CD4-positive, alpha-beta T cell treated with Interleukin-6 at 100 ng/mL for 8 hours (primary cell): ENCODE measurements at regions not wholly inside any gene's neighbourhood (a gene's known extent, or its start where the extent isn't known, plus 50 kb on each side); places are given as distances from the start of the nearest gene placed in this dataset.
"Not testable (repeated sequence)": the region's sequence is repeated elsewhere in the genome, so short reads cannot be mapped to it uniquely, and the experiment has no call there.

ENCODE experiments used
- DNase-seq: peaks from one replicate; pipeline ENCODE4 v3.0.0-alpha.2; 2020; ENCODE audit warnings: mixed read lengths, low spot score

DNA sequence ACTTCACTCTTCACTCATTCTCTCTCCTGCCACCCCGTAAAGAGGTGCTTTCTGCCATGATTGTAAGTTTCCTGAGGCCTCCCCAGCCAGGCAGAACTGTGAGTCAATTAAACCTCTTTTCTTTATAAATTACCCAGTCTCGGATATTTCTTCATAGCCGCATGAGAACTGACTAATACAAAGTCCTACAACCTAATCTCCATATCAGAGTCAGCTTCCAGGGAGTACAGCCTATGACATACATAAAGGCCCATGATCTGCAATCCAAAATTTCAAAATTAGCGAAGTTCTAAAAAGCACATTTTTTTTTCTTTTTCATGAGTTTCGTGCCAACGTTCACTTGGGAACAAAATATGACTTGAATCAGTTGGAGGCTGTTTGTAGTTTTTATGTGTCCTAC lies 256.9 kb upstream of the DUSP10 start:
- no peak for DNase-seq

DNA sequence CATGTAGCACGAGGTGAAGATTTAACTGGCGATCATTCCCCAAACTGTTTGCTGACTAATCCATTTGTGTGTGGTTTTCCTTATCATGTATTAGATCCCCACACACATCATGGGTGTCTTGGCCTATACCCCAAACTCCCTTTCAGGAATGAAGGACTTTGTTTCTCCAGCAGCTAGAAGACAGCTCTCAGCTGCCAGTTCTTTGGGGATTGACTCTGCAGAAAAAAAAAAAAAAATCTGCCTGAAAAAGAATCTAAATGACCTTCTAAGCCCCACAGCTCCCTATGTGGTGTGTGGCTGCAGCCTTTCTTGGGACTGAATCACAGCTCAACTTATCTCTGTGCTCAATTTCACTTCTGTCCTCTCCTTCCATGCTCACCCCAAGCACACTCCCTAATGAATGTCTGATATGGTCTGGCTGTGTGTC lies 256.3 kb upstream of the DUSP10 start:
- no peak for DNase-seq

DNA sequence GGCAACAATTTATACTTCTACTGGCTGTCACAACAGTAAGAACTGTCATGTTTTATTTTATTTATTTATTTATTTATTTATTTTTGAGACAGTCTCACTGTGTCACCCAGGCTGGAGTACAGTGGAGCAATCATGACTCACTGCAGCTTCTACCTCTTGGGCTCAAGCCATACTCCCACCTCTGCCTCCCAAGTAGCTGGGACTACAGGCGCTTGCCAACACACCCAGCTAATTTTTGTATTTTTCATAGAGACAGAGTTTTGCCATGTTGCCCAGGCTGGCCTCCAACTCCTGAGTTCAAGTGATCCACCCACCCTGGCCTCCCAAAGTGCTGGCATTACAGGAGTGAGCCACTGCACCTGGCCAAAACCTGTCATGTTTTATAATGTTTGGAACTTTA lies 255.1 kb upstream of the DUSP10 start:
- not testable (repeated sequence) for DNase-seq

DNA sequence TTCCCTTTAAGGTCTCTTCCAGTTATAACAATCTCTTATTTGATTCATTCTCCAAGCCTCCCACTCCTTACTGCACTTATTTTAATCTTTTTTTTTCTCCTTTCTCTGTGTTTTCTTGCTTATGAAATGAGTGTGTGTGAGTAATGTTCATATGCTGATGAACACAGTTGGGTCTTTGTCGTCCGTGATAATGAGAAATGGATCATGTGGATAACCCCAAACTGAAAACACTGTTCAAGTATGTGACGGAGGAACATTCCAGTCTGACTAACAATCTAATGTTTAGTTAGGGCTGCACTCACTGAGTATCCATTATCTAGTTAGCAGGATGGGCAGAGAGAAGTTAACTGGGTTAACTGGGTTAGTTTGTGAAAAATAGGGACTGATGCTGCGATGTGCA lies 253.1 kb upstream of the DUSP10 start:
- no peak for DNase-seq

DNA sequence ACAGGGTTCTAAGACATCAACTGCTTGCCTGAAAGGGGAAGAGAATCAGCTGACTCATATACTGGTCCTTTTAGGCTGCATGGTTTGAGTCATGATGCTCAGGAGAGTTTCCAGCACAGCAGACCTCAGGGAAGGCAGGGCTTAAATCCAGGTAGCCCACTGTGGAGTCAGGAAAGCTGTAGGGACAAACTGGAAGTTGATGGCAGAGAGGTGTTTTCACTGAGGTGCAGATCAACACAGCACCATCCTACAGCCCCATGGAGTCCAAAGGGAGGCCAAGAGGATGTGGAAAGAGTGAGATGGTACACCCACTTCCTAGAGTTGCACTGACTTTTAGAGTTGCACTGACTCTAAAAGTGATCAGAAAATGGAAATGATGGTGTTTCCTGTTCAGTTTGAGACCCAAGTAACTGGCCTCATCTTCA lies 252.4 kb upstream of the DUSP10 start:
- no peak for DNase-seq

DNA sequence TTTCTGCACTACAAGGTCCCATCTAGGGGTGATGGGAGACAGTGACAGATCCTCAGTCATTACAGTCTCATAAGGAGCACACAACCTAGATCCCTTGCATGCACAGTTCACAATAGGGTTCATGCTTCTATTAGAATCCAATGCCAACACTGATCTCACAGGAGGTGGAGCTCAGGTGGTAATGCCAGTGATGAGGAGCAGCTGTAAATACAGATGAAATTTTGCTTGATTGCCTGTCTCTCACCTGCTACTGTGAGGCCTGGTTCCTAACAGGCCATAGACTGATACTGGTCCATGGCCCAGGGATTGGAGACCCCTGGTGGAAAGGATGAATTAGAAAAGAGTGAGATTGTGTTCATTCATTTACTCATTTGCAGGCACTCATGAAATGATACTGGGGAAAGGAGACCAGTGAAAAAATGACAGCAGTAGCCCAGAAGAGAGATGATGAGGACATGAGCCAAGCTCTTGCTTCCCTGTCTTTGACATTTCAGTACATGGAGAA lies 251.6 kb upstream of the DUSP10 start:
- no peak for DNase-seq

DNA sequence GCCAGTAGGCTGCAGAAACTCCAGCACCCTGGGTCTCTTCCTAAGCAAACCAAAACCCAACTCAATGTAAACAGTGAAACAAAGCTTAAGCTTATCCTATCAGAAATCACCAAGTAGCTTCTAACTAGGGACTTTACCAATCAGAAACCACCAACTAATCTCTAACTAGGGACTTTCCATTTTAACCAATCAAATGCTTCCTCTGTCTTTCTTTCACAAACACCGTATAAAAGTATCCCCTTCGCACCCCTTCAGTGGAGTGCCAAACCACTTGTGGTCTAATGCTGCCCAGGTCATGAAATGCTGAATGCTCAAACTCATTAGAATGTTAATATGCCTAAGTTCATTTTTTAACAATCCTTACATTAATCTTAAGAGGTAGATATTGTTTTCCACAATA lies 250.5 kb upstream of the DUSP10 start:
- DNase-seq, result no peak

DNA sequence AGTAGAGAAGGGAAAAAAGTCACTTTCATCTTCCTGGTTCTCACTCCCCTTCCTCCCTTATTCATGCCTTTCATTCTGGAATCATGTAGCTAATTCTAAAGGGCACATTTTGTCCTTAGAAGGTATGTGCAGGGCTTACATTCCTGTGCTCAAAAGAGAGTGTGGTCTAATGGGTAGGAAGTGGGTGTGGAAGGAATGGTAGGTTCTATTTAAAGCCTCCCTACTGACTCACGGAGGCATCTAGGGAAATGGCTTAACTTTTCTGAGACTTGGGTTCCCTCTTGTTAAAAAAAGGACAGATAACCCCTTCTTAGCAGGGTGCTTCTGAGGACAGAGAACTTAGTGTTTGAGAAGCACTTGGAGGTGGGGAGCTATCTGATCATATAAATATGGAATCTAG lies 249.3 kb upstream of the DUSP10 start:
- DNase-seq, result no peak

DNA sequence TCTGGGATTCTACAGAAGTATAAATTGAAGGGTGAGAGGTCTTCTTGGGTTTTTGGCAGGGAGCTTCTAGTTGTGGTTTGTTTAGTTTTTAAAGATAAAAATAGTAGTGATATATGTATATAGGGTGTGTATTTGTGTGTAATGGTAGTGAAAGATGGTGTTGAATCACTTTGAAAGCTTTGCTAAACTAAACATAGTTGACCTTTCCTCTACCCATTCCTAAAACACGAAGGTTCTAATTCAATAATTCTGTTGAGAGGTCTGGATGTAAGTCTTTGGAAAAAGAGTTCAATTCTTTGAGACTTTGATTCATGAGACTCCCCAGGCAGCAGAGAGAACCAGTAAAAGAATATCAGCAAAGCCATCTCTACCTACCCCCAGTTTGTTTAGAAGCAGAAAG lies 247.9 kb upstream of the DUSP10 start:
- DNase-seq, result no peak

DNA sequence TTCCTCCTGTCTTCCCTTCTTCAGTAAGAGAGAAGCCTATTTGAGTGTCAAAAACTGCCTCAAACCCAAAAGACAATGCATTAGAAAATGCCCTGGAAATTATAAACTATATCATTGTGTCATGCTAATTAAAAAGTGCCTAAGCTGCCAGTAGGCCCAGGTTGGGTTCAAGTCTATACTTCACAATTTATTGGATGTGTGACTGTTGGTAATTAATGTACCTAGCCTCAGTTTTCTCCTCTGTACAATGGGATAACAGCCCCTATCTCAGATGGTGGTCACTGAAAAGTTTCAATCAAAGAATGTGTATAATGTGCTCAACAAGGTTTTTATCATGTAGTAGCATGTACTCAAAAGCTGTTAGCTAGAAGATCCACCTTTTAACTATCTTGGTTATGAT lies 246.9 kb upstream of the DUSP10 start:
- no peak for DNase-seq

DNA sequence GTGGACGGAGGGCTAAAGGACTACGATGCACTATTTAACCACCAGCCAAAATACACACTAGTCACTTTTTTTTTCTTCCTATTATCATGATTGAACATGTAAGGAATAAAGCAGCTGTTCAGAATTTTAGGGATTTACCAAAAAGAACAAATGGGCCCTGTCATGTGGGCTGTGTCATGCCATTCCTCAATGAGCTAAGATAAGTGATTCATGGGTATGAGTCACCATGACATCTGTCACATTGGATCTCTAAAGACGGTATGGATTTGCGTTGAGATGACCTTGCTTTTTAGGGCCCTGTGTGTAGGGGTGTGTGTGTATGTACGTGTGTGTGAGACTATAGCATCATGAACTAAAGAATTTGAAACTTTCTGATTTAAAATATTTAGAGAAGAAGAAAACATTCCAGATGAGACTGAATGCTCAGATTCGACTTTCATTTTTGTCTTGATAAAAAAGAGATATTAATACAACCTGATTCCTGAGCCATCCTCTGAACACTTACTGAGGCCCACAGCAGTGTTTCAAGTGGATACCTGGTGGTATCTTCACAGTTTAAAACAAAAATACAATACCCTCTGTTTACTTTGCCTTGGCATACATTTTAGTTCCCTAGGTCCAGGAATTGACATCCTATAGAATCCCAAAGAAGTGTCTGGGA lies 246.1 kb upstream of the DUSP10 start:
- DNase-seq, result no peak

DNA sequence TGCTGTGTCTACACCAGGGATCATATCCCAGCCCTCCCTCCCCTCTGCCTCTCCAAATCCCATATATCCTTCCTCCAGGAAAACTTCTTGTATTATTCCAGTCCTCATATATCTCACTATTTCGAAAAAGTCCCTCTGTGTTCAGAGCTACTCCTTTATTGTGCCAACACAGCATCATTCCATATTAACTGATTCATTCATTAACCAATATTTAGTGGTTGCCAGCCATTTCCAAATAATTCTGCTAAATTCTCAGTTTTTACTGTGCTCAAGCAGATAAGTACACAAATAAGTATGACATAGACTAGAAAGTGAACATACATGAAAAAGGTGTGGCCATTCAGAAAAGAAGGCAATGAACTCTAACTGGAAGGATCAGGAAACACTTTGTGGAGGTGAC lies 241.6 kb upstream of the DUSP10 start:
- no peak for DNase-seq

DNA sequence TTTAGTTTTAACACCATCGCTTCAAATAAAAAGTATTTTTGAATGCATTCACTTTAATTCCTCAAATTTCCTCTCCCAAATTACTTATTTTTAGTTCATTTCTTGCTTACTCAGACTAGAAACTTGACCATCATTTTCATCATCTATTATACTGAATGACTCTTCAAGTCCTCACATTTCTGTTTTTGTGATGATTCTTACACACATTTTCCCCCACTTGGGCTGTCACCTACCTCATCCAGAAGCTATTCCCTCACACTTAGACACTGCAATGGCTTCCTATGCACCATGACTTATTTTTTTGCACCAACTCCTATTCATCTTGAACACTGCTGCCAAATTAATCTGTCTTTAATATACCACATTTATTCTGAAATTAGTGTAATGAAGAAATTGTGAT lies 239.6 kb upstream of the DUSP10 start:
- DNase-seq, result no peak

DNA sequence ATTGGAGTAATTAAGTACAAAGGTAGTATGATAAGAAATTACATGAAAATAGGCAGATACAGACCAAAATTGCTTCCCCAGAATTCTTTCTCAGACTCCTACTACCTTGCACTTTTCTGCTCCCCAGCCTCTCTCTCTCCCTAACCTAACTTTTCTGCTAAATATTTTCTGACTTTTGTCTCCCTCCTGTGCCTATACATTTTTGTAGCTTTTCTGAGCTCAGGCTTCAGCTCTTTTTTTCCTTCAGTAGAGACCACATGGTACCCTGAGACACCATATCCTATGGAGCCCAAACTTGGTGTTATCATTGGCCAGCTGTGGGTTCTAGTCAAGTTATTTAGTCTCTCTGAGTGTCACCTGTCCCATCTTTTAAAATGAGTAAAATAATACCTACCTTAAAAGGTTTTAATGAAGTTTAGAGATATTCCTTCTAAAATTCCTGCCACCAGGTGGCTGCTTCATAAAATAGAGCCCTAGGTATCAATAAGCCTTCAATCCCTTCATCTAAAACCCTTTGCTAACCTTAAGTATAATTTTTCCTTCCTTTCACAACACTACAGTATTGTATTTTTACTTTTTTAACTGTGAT lies 237.6 kb upstream of the DUSP10 start:
- no peak for DNase-seq

DNA sequence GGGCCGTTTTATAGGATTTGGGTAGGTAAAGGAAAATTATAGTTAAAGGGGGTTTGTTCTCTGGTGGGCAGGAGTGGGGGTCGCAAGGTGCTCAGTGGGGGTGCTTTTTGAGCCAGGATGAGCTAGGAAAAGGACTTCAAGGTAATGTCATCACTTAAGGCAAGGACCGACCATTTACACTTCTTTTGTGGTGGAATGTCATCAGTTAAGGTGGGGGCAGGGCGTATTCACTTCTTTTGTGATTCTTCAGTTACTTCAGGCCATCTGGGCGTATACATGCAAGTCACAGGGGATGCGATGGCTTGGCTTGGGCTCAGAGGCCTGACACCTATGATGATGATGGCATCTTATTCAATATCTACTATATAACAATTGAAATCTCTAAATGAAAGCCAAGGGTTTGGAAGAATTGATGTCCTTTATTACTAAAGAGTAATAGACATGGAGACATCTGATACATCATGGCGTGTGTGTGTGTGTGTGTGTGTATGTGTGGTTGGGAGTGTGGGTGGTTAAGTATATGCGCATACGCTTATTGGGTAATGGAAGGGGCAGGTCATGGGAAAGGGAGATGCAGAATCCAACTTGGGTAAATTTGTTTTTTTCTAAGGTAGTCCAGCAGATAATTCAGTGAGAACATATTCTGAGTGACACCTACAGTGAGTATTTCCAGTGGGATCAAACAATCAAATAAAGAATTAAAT lies 236.9 kb upstream of the DUSP10 start:
- not testable (repeated sequence) for DNase-seq

DNA sequence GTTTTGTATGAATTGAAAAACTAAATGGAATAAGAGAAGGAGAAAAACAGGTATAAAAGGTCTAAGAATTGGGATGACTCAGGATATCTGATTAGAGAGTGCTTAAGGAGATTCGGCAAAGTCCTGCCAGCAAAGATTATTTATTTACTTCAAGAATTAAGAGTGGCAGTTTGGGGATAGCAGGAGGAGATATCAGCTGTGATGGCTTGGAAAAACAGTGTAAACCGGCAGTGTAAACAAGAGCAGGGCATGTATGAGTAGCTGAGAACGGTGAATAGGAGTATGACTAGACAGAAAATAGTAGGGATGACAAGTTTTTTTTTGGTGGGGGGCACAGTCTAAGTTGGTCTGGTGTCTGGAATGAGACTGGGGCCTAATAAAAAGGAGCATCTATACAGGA lies 231.9 kb upstream of the DUSP10 start:
- not testable (repeated sequence) for DNase-seq

DNA sequence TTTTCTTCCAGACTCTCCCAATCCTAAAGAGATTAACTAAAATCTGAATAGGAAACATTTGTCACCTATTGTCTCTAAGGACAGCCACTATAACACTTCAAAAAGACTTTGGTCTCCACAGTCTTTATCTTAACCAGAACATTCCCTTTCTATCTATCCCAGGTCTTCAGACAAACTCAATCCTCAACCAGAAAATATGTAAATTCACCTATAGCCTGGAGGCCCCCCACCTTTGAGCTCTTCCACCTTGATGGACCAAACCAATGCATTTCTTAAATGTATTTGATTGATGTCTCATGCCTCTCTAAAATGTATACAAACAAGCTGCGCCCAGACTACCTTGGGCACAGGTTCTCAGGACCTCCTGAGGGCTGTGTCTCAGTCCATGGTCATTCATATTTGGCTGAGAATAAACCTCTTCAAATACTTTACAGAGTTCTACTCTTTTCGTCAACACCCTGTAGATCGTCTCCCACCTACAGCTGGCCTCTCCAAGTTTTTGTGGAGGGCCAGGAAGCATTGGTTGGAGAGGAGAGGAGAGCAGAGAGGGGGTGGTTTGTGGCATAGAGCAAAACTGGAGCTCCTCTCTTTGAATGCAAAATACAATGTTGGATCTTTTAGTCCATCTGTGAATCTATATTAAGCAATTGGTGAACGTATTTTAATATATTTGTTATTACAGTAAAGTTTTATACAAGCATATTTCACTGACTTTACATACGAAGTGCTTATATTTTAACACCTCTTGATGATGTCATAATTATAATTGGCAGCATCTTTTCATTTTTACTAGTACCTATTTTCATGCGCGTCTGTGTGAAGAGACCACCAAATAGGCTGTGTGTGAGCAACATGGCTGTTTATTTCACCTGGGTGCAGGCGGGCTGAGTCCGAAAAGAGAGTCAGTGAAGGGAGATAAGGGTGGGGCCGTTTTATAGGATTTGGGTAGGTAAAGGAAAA lies 230.7 kb upstream of the DUSP10 start:
- DNase-seq, result no peak

DNA sequence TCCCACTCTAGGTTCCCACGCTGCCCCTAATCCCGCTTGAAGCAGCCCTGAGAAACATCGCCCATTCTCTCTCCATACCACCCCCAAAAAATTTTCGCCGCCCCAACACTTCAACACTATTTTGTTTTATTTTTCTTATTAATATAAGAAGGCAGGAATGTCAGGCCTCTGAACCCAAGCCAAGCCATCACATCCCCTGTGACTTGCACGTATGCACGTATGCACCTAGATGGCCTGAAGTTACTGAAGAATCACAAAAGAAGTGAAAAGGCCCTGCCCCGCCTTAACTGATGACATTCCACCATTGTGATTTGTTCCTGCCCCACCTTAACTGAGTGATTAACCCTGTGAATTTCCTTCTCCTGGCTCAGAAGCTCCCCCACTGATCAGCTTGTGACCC lies 229.1 kb upstream of the DUSP10 start:
- DNase-seq, result not testable (repeated sequence)

DNA sequence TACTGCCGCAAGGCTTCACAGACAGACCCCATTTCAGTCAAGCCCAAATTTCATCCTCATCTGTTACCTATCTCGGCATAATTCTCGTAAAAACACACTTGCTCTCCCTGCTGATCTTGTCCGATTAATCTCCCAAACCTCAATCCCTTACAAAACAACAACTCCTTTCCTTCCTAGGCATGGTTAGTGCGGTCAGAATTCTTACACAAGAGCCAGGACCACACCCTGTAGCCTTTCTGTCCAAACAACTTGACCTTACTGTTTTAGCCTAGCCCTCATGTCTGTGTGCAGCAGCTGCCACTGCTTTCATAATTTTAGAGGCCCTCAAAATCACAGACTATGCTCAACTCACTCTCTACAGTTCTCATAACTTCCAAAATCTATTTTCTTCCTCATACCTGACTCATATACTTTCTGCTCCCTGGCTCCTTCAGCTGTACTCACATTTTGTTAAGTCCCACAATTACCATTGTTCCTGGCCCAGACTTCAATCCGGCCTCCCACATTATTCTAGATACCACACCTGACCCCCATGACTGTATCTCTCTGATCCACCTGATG lies 227.5 kb upstream of the DUSP10 start:
- not testable (repeated sequence) for DNase-seq

DNA sequence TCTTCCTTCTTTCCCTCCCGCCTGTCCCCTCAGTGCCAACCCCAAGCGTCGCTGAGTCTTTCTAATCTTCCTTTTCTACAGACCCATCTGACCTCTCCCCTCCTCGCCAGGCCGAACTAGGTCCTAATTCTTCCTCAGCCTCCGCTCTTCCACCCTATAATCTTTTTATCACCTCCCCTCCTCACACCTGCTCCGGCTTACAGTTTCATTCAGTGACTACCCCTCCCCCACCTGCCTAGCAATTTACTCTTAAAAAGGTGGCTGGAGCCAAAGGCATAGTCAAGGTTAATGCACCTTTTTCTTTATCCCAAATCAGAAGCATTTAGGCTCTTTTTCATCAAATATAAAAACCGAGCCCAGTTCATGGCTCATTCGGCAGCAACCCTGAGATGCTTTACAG lies 225.6 kb upstream of the DUSP10 start:
- not testable (repeated sequence) for DNase-seq

DNA sequence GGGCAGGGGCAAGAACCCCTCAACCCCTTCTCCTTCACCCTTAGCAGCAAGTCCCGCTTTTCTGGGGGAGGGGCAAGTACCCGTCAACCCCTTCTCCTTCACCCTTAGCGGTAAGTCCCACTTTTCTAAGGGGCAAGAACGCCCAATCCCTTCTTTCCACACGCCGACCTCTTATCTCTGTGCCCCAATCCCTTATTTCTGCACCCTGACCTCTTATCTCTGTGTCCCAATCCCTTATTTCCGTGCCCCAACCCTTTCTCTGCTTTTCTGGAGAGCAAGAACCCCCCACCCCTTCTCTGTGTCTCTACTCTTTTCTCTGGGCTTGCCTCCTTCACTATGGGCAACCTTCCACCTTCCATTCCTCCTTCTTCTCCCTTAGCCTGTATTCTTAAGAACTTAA lies 225.0 kb upstream of the DUSP10 start:
- not testable (repeated sequence) for DNase-seq

DNA sequence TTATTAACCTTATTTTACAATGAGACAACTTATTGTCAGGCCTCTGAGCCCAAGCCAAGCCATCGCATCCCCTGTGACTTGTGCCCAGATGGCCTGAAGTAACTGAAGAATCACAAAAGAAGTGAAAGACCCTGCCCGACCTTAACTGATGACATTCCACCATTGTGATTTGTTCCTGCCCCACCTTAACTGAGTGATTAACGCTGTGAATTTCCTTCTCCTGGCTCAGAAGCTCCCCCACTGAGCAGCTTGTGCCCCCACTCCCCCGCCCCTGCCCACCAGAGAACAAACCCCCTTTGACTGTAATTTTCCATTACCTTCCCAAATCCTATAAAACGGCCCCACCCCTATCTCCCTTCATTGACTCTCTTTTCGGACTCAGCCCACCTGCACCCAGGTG lies 224.0 kb upstream of the DUSP10 start:
- DNase-seq, result not testable (repeated sequence)
